ENCODE measurements at regions not wholly inside any gene's neighbourhood (a gene's known extent, or its start where the extent isn't known, plus 50 kb on each side); places are given as distances from the start of the nearest gene placed in this dataset.

- TF ChIP-seq POLR2A (IDR thresholded peaks at IDR 0.05) (no peak), CTCF (IDR thresholded peaks at IDR 0.05) (no peak)
Measured at GRCh38 chr2:43027097-43027873, 199.1 kb downstream of the ZFP36L2 start.

Measured in body of pancreas (tissue), 4 donors.